Fibroblast of upper back skin (primary cell): ENCODE measurements at regions not wholly inside any gene's neighbourhood (a gene's known extent, or its start where the extent isn't known, plus 50 kb on each side); places are given as distances from the start of the nearest gene placed in this dataset.

Experiments used
- DNase-seq: peaks from one replicate; pipeline ENCODE4 v3.0.0-alpha.2; 2013

DNA sequence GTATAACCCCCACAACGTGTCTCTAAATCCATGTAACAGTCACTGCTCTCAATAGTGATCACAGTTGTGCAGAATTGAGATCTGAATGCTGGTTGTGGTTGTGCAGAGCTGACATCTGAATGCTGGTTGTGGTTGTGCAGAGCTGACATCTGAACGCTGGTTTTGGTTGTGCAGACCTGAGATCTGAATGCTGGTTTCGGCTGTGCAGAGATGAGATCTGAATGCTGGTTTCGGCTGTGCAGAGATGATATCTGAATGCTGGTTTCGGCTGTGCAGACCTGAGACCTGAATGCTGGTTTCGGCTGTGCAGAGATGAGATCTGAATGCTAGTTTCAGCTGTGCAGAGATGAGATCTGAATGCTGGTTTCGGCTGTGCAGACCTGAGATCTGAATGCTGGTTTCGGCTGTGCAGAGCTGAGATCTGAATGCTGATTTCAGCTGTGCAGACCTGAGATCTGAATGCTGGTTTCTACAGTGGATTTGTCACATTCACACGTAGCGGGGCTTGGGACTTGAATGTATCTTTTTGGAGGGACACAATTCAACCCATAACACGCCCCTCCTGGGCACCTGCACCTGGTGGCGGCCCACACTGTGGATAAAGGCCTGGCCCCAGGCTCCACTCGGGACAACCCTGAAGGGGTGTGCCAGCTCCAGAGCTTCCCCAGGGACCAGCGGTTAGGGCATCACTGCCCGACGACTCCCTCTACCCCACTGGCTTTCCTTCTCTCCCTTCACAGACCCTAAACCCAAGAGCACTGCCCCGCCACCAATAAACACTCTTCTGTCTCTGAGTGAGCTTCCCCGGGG, 51.1 kb upstream of the SLC66A3 start:
- no peak for DNase-seq

DNA sequence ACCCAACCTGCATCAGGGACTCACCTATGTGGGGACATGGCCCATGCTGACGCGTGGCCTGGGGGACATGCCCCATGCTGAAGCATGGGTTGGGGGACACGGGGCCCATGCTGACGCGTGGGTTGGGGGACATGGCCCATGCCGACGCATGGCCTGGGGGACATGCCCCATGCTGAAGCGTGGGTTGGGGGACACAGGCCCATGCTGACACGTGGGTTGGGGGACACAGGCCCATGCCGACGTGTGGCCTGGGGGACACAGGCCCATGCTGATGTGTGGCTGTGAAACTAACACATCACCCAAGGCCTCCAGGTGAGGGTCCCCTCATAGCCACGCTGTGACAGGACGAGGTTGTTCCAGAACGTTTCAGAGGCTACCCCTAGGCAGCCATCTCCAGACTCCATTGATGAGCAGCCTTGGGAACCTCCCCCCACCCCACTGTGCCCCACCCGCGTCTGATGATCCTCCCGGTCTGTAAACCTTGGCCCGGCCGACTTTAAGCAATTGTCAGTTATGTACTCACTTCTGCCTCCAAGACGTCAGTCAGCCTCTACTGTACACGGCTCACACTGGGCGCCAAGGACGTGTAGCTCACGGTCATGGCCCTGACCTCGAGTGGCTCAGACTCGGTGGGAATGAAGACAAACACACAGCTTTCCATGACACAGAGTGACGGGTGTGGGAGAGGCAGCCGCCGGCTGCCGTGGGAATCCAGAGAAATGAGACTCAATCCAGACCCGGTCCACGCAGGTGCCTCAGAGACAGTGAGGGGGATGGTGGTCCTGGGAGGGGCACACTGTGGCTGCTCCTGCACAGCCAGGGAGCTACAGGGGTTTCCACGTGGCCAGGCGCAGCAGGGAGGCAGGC, 50.2 kb upstream of the SLC66A3 start:
- DNase-seq = no peak
